Skeletal muscle satellite cell (primary cell): ENCODE measurements at regions not wholly inside any gene's neighbourhood (a gene's known extent, or its start where the extent isn't known, plus 50 kb on each side); places are given as distances from the start of the nearest gene placed in this dataset.

Source experiments
- H3K27me3 ChIP-seq: 2 replicates; pipeline ENCODE4 v1.7.0; 2013; ENCODE audit warnings: low read length; ENCODE audit not compliant: control insufficient read depth, insufficient read depth
- H3K36me3 ChIP-seq: 2 replicates; pipeline ENCODE4 v1.7.0; 2013; ENCODE audit warnings: mild to moderate bottlenecking, control low read depth, low read length; ENCODE audit not compliant: insufficient read depth
- H3K4me1 ChIP-seq: 2 replicates; pipeline ENCODE4 v1.7.0; 2013; ENCODE audit warnings: low read length; ENCODE audit not compliant: control insufficient read depth, insufficient read depth
- H3K4me2 ChIP-seq: 2 replicates; pipeline ENCODE4 v1.7.0; 2013; ENCODE audit warnings: mild to moderate bottlenecking, low read length
- H3K4me3 ChIP-seq: 2 replicates; pipeline ENCODE4 v1.7.0; 2013; ENCODE audit warnings: low read length
- H3K9ac ChIP-seq: 2 replicates; pipeline ENCODE4 v1.7.0; 2013; ENCODE audit warnings: mild to moderate bottlenecking, low read depth, low read length, moderate library complexity
- H3K9me3 ChIP-seq: replicated peaks from 2 replicates; pipeline ENCODE4 v1.7.0; 2013; ENCODE audit warnings: mild to moderate bottlenecking, control low read depth, low read length

DNA sequence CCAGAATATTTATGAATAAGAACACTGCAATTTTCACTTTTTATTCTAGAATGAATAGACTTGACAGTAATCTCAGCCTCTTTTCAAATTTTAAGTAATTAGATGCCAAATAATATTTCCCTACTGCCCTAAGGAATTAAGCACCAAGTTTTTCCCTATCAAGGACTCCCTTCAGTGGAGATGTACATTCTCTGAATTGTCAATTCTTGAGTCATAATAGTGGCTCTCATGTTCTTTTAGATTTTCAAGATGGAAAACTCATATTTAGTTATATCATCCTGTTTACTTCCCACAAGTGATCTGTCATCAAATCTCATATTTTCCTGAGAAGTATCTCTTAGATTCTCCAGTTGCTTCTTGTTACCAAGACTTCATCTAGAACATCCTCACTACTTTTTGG, 1248.9 kb upstream of the CHAC2 start:
- H3K9ac ChIP-seq = no peak overlapping the region

GRCh38 chr2:52512760-52513159, 1254.8 kb upstream of the CHAC2 start:
- Histone ChIP-seq H3K9ac (no peak overlapping the region), H3K4me2 (no peak overlapping the region), H3K27me3 (no peaks in the 10 kb centered on the region), H3K9me3 (peaks cover under 1% of the 10 kb centered on the region), H3K4me1 (no peaks in the 10 kb centered on the region), H3K4me3 (no peak overlapping the region), H3K36me3 (no peaks in the 10 kb centered on the region)

More for the DNA sequence above, 1248.9 kb upstream of the CHAC2 start:
- Histone ChIP-seq H3K4me3 (no peak overlapping the region), H3K4me1 (no peaks in the 10 kb centered on the region), H3K9me3 (no peaks in the 10 kb centered on the region), H3K27me3 (no peaks in the 10 kb centered on the region), H3K36me3 (no peaks in the 10 kb centered on the region), H3K4me2 (no peak overlapping the region)

DNA sequence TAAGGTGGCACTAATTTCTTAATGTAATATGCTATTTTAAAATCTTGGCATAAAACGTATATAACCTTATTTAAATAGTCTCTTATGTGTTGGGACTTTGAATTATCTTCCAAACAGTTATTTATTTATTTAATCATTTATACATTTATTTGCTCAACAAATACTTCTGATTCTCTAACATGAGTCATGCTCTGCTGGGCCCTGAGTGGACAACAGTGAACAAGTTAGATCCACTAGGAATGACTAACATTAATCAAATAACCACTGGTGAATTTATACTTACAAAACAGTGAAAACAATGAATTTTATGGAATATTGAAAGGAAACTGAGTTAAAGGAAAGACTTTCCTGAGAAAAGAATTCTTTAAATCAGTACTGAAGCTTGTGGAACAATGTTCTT, 1257.2 kb upstream of the CHAC2 start:
- Histone ChIP-seq H3K9me3 (peaks cover 3% of the 10 kb centered on the region), H3K9ac (no peak overlapping the region), H3K27me3 (no peaks in the 10 kb centered on the region), H3K4me1 (no peaks in the 10 kb centered on the region), H3K4me2 (no peak overlapping the region), H3K4me3 (no peak overlapping the region), H3K36me3 (no peaks in the 10 kb centered on the region)

DNA sequence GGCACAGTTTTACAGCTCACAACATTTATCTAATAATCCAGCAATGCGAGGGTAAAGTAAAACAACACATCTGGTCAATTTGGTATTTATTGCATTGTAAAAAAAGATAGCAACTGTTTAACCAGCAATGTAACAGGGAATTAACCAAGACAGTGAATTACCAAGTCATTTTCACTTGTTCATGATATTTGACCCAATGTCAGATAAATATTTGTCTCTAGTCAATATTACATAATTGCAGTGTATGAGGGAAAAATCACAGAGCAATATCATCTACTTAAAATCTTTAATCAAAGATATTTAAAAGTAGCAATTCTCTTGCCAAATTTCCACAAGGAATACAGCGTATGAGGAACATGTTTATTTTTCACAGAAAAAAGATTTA, 1265.1 kb upstream of the CHAC2 start:
- Histone ChIP-seq H3K27me3 (no peaks in the 10 kb centered on the region), H3K4me2 (no peak overlapping the region), H3K4me1 (no peaks in the 10 kb centered on the region), H3K36me3 (no peaks in the 10 kb centered on the region), H3K9me3 (peaks cover 12% of the 10 kb centered on the region), H3K9ac (no peak overlapping the region), H3K4me3 (no peak overlapping the region)

DNA sequence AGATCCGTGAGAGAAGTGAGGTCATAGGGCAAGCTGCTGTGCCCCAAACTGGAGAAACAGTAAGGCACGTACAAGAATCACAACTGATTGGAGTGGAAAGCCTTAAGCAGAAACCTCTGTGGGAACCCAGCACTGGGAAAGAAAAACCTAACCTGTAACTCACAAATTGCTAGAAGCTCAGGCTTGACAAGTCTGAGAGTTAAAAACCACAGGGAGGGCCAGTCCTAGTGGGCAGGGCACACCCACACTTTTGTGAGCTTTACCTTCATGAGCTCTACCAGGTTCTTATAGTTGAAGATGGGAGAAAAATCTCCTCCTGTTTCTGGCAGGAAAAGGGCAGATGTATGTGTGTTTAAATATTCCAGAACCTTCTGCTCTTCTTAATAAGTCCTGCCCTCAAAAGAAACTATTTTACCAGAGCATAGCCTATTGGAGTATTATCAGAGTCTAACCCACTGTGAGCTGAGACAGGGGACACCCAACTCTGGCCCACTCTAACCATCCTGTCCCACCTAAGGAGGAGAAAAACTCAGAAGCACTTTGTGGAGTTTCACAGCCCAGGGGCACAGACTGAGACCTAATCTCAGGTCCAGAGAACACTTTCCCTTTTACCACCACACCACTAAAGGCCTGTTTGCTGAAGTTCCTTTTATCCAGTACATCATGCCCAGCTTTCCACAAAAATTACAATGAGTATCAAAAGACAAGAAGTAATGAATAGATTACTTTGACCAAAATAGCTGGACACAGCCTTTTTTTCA, 1265.7 kb upstream of the CHAC2 start:
- Histone ChIP-seq H3K36me3 (no peaks in the 10 kb centered on the region), H3K4me3 (no peak overlapping the region), H3K4me1 (no peaks in the 10 kb centered on the region), H3K9ac (no peak overlapping the region), H3K9me3 (peaks cover 13% of the 10 kb centered on the region), H3K4me2 (no peak overlapping the region), H3K27me3 (no peaks in the 10 kb centered on the region)

GRCh38 chr2:52500561-52500960, 1267.0 kb upstream of the CHAC2 start:
- Histone ChIP-seq H3K9me3 (peaks cover 15% of the 10 kb centered on the region), H3K4me2 (no peak overlapping the region), H3K4me1 (no peaks in the 10 kb centered on the region), H3K9ac (no peak overlapping the region), H3K27me3 (no peaks in the 10 kb centered on the region), H3K36me3 (no peaks in the 10 kb centered on the region), H3K4me3 (no peak overlapping the region)

DNA sequence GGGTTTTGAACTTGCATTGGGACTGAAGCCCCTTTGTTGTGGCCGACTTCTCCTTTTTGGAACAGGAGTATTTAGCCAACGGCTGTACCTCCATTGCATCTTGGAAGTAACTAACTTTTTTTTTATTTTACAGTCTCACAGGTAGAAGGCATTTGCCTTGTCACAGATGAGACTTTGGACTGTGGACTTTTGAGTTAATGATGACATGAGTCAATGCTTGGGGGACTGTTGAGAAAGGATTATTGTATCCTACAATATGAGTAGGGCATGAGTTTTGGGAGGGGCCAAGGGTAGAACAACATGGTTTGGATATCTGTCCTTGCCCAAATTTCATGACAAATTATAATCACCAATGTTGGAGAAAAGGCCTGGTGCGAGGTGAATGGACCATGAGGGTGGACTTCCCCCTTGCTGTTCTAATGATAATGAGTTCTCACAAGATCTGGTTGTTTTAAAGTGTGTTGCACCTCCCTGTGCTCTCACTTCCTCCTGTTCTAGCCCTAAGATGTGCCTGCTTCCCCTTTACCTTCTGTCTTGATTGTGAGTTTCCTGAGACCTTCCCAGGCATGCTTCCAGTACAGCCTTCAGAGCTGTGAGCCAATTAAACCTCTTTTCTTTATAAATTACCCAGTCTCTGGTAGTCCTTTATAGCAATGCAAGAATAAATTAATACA, 1269.4 kb upstream of the CHAC2 start:
- Histone ChIP-seq H3K36me3 (no peaks in the 10 kb centered on the region), H3K4me3 (no peak overlapping the region), H3K9ac (no peak overlapping the region), H3K4me1 (no peaks in the 10 kb centered on the region), H3K27me3 (no peaks in the 10 kb centered on the region), H3K4me2 (no peak overlapping the region), H3K9me3 (peaks cover 12% of the 10 kb centered on the region)

- H3K4me2 ChIP-seq = no peak overlapping the region
- H3K4me1 ChIP-seq = no peaks in the 10 kb centered on the region
- H3K36me3 ChIP-seq = no peaks in the 10 kb centered on the region
- peaks cover 12% of the 10 kb centered on the region for H3K9me3 ChIP-seq
- H3K4me3 ChIP-seq = no peak overlapping the region
- H3K9ac ChIP-seq = no peak overlapping the region
- no peaks in the 10 kb centered on the region for H3K27me3 ChIP-seq
Observed at GRCh38 chr2:52495816-52496215, 1271.8 kb upstream of the CHAC2 start.

DNA sequence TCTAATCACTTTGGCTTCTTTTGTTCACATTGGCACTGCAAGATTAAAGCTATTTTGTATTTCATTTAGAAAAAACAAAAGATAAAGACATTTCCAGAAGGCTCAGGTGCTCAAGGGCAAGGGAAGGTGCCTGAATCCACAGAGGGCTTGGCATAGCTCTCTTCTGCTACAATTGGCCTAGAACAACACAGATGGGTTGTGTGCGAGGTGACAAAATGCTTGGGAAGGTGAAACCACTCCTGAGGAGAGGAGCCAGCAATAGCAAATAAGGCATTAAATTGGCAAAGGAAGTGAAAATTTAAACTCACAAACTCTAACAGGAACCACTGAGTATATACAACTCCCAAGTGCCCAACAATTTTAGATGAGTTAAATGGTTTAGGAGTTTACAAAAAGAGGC, 1290.4 kb upstream of the CHAC2 start:
- Histone ChIP-seq H3K9me3 (no peaks in the 10 kb centered on the region), H3K36me3 (no peaks in the 10 kb centered on the region), H3K4me2 (no peak overlapping the region), H3K27me3 (no peaks in the 10 kb centered on the region), H3K9ac (no peak overlapping the region), H3K4me1 (no peaks in the 10 kb centered on the region), H3K4me3 (no peak overlapping the region)

DNA sequence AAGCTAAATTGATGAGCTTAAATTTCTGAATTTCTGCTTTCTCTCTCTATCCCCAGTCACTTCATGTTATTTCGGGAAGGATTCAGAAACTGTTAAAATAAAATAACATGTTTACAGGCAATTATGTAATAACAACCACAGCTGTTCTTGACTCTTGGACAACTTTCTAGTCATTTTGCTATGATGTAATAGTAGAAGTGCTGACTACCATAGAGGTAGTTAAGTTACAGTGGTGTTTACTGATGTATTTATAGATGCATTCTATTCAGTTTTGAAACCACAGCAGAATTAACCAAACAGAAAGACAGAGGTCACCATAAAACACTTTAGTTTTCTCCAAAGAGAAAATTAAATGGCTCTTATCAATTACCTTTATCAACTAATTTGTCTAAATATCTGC, 1292.0 kb upstream of the CHAC2 start:
- Histone ChIP-seq H3K9ac (no peak overlapping the region), H3K4me1 (no peaks in the 10 kb centered on the region), H3K4me3 (no peak overlapping the region), H3K9me3 (no peaks in the 10 kb centered on the region), H3K4me2 (no peak overlapping the region), H3K36me3 (no peaks in the 10 kb centered on the region), H3K27me3 (no peaks in the 10 kb centered on the region)

GRCh38 chr2:52474091-52474490, 1293.5 kb upstream of the CHAC2 start:
- Histone ChIP-seq H3K9ac (no peak overlapping the region), H3K4me1 (no peaks in the 10 kb centered on the region), H3K4me3 (no peak overlapping the region), H3K4me2 (no peak overlapping the region), H3K27me3 (no peaks in the 10 kb centered on the region), H3K36me3 (no peaks in the 10 kb centered on the region), H3K9me3 (no peaks in the 10 kb centered on the region)

GRCh38 chr2:52473526-52473925, 1294.1 kb upstream of the CHAC2 start:
- H3K36me3 ChIP-seq = no peaks in the 10 kb centered on the region
- no peaks in the 10 kb centered on the region for H3K4me1 ChIP-seq
- H3K9me3 ChIP-seq = no peaks in the 10 kb centered on the region
- H3K9ac ChIP-seq = no peak overlapping the region
- no peak overlapping the region for H3K4me3 ChIP-seq
- H3K4me2 ChIP-seq = no peak overlapping the region
- H3K27me3 ChIP-seq = no peaks in the 10 kb centered on the region
